ENCODE measurements at regions not wholly inside any gene's neighbourhood (a gene's known extent, or its start where the extent isn't known, plus 50 kb on each side); places are given as distances from the start of the nearest gene placed in this dataset.

- intact Hi-C loops (cut with micrococcal nuclease) = no loop called here
- Mint-ChIP-seq H3K27ac (ENCODE audit: low read depth, unreplicated experiment) (no peak overlapping the region), H3K9me3 (ENCODE audit: unreplicated experiment) (no peaks in the 10 kb centered on the region), H3K36me3 (ENCODE audit: insufficient read depth, unreplicated experiment) (no peaks in the 10 kb centered on the region), H3K4me1 (ENCODE audit: insufficient read depth, unreplicated experiment) (no peaks in the 10 kb centered on the region), H3K27me3 (ENCODE audit: insufficient read depth, unreplicated experiment) (no peaks in the 10 kb centered on the region), H3K4me3 (ENCODE audit: unreplicated experiment) (no peak overlapping the region)
- no TSS peak for BruUV-seq (replicated peaks)
- ChIA-PET POLR2A (interaction anchor here (0.5 to 0.6 kb wide), 2 partner anchors 229 to 863 kb away, joined by 3 read pairs; no protein-coding TSS in a partner anchor), CTCF (interaction anchor here (0.7 kb wide), 1 partner anchor 58 kb away, joined by 4 read pairs; no protein-coding TSS in a partner anchor)
- TF ChIP-seq CTCF (IDR thresholded peaks at IDR 0.05; ENCODE audit: unreplicated experiment) = no peak
- DNase-seq (ENCODE audit: unreplicated experiment) = no peak
These were observed 136.5 kb upstream of the AGBL1 start for GRCh38 chr15:85943151-85943550.

- no peak for DNase-seq (ENCODE audit: unreplicated experiment)
- Mint-ChIP-seq H3K9me3 (ENCODE audit: unreplicated experiment) (no peaks in the 10 kb centered on the region), H3K36me3 (ENCODE audit: insufficient read depth, unreplicated experiment) (no peaks in the 10 kb centered on the region), H3K27me3 (ENCODE audit: insufficient read depth, unreplicated experiment) (no peaks in the 10 kb centered on the region), H3K27ac (ENCODE audit: low read depth, unreplicated experiment) (no peak overlapping the region), H3K4me1 (ENCODE audit: insufficient read depth, unreplicated experiment) (no peaks in the 10 kb centered on the region), H3K4me3 (ENCODE audit: unreplicated experiment) (no peak overlapping the region)
- no peak for TF ChIP-seq CTCF (IDR thresholded peaks at IDR 0.05; ENCODE audit: unreplicated experiment)
- BruUV-seq (replicated peaks) = no TSS peak
- ChIA-PET CTCF (interaction anchor here (0.7 kb wide), 1 partner anchor 57 kb away, joined by 4 read pairs; no protein-coding TSS in a partner anchor), POLR2A (interaction anchor here (0.5 to 0.6 kb wide), 2 partner anchors 228 to 862 kb away, joined by 3 read pairs; no protein-coding TSS in a partner anchor)
- intact Hi-C loops (cut with micrococcal nuclease) = no loop called here
These were observed 135.9 kb upstream of the AGBL1 start for GRCh38 chr15:85943791-85944190.

GRCh38 chr15:85947021-85947420 lies 132.7 kb upstream of the AGBL1 start:
- no peak for TF ChIP-seq CTCF (IDR thresholded peaks at IDR 0.05; ENCODE audit: unreplicated experiment)
- CTCF ChIA-PET = interaction anchor here (1.0 kb wide), 1 partner anchor 14 kb away, joined by 3 read pairs; no protein-coding TSS in a partner anchor
- Mint-ChIP-seq H3K36me3 (ENCODE audit: insufficient read depth, unreplicated experiment) (no peaks in the 10 kb centered on the region), H3K9me3 (ENCODE audit: unreplicated experiment) (no peaks in the 10 kb centered on the region), H3K4me3 (ENCODE audit: unreplicated experiment) (no peak overlapping the region), H3K4me1 (ENCODE audit: insufficient read depth, unreplicated experiment) (no peaks in the 10 kb centered on the region), H3K27me3 (ENCODE audit: insufficient read depth, unreplicated experiment) (no peaks in the 10 kb centered on the region), H3K27ac (ENCODE audit: low read depth, unreplicated experiment) (no peak overlapping the region)
- intact Hi-C loops (cut with micrococcal nuclease) = no loop called here
- no TSS peak for BruUV-seq (replicated peaks)
- POLR2A ChIA-PET = interaction anchor here (0.5 kb wide), 1 partner anchor 305 kb away, joined by 3 read pairs; no protein-coding TSS in a partner anchor
- no peak for DNase-seq (ENCODE audit: unreplicated experiment)

- H3K9me3 Mint-ChIP-seq (ENCODE audit: unreplicated experiment) = no peaks in the 10 kb centered on the region
- intact Hi-C loops (cut with micrococcal nuclease) = no loop called here
These were observed 131.7 kb upstream of the AGBL1 start for GRCh38 chr15:85947936-85948335.

More at GRCh38 chr15:85947936-85948335, 131.7 kb upstream of the AGBL1 start:
- TF ChIP-seq CTCF (IDR thresholded peaks at IDR 0.05; ENCODE audit: unreplicated experiment) = no peak
- no peaks in the 10 kb centered on the region for H3K4me1 Mint-ChIP-seq (ENCODE audit: insufficient read depth, unreplicated experiment)
- ChIA-PET CTCF (interaction anchor here (1.0 kb wide), 1 partner anchor 13 kb away, joined by 3 read pairs; no protein-coding TSS in a partner anchor), POLR2A (no interaction called here)
- H3K4me3 Mint-ChIP-seq (ENCODE audit: unreplicated experiment) = no peak overlapping the region
- no peaks in the 10 kb centered on the region for H3K36me3 Mint-ChIP-seq (ENCODE audit: insufficient read depth, unreplicated experiment)
- no peaks in the 10 kb centered on the region for H3K27me3 Mint-ChIP-seq (ENCODE audit: insufficient read depth, unreplicated experiment)
- H3K27ac Mint-ChIP-seq (ENCODE audit: low read depth, unreplicated experiment) = no peak overlapping the region
- no peak for DNase-seq (ENCODE audit: unreplicated experiment)
- no TSS peak for BruUV-seq (replicated peaks)

Data from MCF 10A (cell line).